Tibial nerve (tissue), 4 donors: ENCODE measurements at regions not wholly inside any gene's neighbourhood (a gene's known extent, or its start where the extent isn't known, plus 50 kb on each side); places are given as distances from the start of the nearest gene placed in this dataset.

ENCODE experiments used
- DNase-seq, 2 donors: peaks; one replicate each; pipeline ENCODE4 v3.0.0-alpha.2; 2019; ENCODE audit warnings: low spot score in 2 of 2
- H3K27ac ChIP-seq, 4 donors: fragments of 200-600 bp; sonication (generic) in 3 of 4; one replicate each; pipeline ENCODE4 v1.5.1; 2017 to 2019; ENCODE audit warnings: mild to moderate bottlenecking in 1 of 4
- H3K27me3 ChIP-seq, 2 donors: fragments of 200-600 bp; sonication (generic) in 1 of 2; one replicate each; pipeline versions ENCODE4 v1.5.1 to v1.6.0; 2017 to 2019
- H3K36me3 ChIP-seq, 3 donors: fragments of 200-600 bp; sonication (generic); one replicate each; pipeline ENCODE4 v1.5.1; 2018 to 2019
- H3K4me1 ChIP-seq, 4 donors: fragments of 200-600 bp; sonication (generic) in 3 of 4; one replicate each; pipeline ENCODE4 v1.5.1; 2017 to 2019
- H3K4me3 ChIP-seq, 4 donors: fragments of 200-600 bp; sonication (generic) in 3 of 4; one replicate each; pipeline ENCODE4 v1.5.1; 2017 to 2019; ENCODE audit warnings: mild to moderate bottlenecking in 1 of 4, moderate library complexity in 1 of 4
- H3K9me3 ChIP-seq, 4 donors: fragments of 200-600 bp; sonication (generic) in 3 of 4; one replicate each; pipeline ENCODE4 v1.5.1; 2017 to 2019
- CTCF ChIP-seq, 5 experiments: fragments of 200-600 bp in 3 of 5; fragments of 450-650 bp in 2 of 5; sonication (generic) in 3 of 5; IDR thresholded peaks; one replicate each; pipeline ENCODE4 v1.5.1; 2016 to 2019; ENCODE audit warnings: antibody characterized with exemption in 5 of 5, mild to moderate bottlenecking in 3 of 5, moderate library complexity in 2 of 5
- EP300 ChIP-seq, 2 donors: sonication (generic); formaldehyde crosslinking; IDR thresholded peaks; one replicate each; pipeline ENCODE4 v1.6.1; 2017; ENCODE audit warnings: antibody characterized with exemption in 2 of 2, mild to moderate bottlenecking in 1 of 2
- POLR2A ChIP-seq, 2 donors: fragments of 450-650 bp; IDR thresholded peaks; one replicate each; pipeline ENCODE4 v1.6.1; 2017; ENCODE audit warnings: antibody characterized with exemption in 2 of 2, mild to moderate bottlenecking in 2 of 2, moderate library complexity in 2 of 2
- WGBS, 2 donors: methylation state at CpG; one replicate each; pipeline ENCODE4 v1.1.5; 2018; 5-methylcytosine and 5-hydroxymethylcytosine counted together

- H3K27me3 ChIP-seq, result no peaks in the 10 kb centered on the region
- no peak for TF ChIP-seq CTCF (IDR thresholded peaks at IDR 0.05)
- no peak for TF ChIP-seq POLR2A (IDR thresholded peaks at IDR 0.05)
- no peaks in the 10 kb centered on the region for H3K9me3 ChIP-seq
- H3K36me3 ChIP-seq, result no peaks in the 10 kb centered on the region
- no peak overlapping the region for H3K4me3 ChIP-seq
- WGBS, 2 donors, result 87 to 89% methylated on average over 1 of the region's 1 CpG
- no peak overlapping the region for H3K27ac ChIP-seq
- DNase-seq, result no peak
- H3K4me1 ChIP-seq, result no peaks in the 10 kb centered on the region
Observed at GRCh38 chr4:104629601-104630000, 134.9 kb upstream of the CXXC4 start.

- WGBS, 2 donors, result 49 to 56% methylated on average over 1 of the region's 1 CpG
- Histone ChIP-seq H3K36me3 (no peaks in the 10 kb centered on the region), H3K27ac (no peak overlapping the region), H3K27me3 (no peaks in the 10 kb centered on the region), H3K4me1 (no peaks in the 10 kb centered on the region), H3K4me3 (no peak overlapping the region), H3K9me3 (no peaks in the 10 kb centered on the region)
- no peak for TF ChIP-seq CTCF (IDR thresholded peaks at IDR 0.05)
- DNase-seq, result no peak
Observed at GRCh38 chr4:104630272-104630671, 135.6 kb upstream of the CXXC4 start.

GRCh38 chr4:104631000-104631399 is 136.3 kb upstream of the CXXC4 start:
- no peak overlapping the region for H3K4me3 ChIP-seq

GRCh38 chr4:104641418-104641817 is 146.7 kb upstream of the CXXC4 start:
- Histone ChIP-seq H3K9me3 (no peaks in the 10 kb centered on the region), H3K4me1 (no peaks in the 10 kb centered on the region), H3K27me3 (no peaks in the 10 kb centered on the region), H3K27ac (no peak overlapping the region), H3K4me3 (no peak overlapping the region), H3K36me3 (no peaks in the 10 kb centered on the region)
- DNase-seq, result no peak
- WGBS, 2 donors, result 46 to 47% methylated on average over 3 of the region's 3 CpGs
- TF ChIP-seq EP300 (IDR thresholded peaks at IDR 0.05) (no peak), CTCF (IDR thresholded peaks at IDR 0.05) (no peak), POLR2A (IDR thresholded peaks at IDR 0.05) (no peak)

More at GRCh38 chr4:104631000-104631399, 136.3 kb upstream of the CXXC4 start:
- Histone ChIP-seq H3K27me3 (no peaks in the 10 kb centered on the region), H3K4me1 (no peaks in the 10 kb centered on the region), H3K27ac (no peak overlapping the region), H3K9me3 (no peaks in the 10 kb centered on the region), H3K36me3 (no peaks in the 10 kb centered on the region)
- no peak for TF ChIP-seq EP300 (IDR thresholded peaks at IDR 0.05)
- TF ChIP-seq POLR2A (IDR thresholded peaks at IDR 0.05), result no peak
- TF ChIP-seq CTCF (IDR thresholded peaks at IDR 0.05), result no peak
- 91 to 94% methylated on average over 1 of the region's 1 CpG for WGBS, 2 donors
- DNase-seq, result no peak

- 57 to 65% methylated on average over 3 of the region's 3 CpGs for WGBS, 2 donors
- no peak overlapping the region for H3K4me3 ChIP-seq
- no peaks in the 10 kb centered on the region for H3K9me3 ChIP-seq
- H3K4me1 ChIP-seq, result no peaks in the 10 kb centered on the region
- TF ChIP-seq CTCF (IDR thresholded peaks at IDR 0.05) (no peak), POLR2A (IDR thresholded peaks at IDR 0.05) (no peak), EP300 (IDR thresholded peaks at IDR 0.05) (no peak)
- no peaks in the 10 kb centered on the region for H3K36me3 ChIP-seq
- no peak for DNase-seq
- H3K27me3 ChIP-seq, result no peaks in the 10 kb centered on the region
- H3K27ac ChIP-seq, result no peak overlapping the region
Observed at GRCh38 chr4:104642521-104642920, 147.8 kb upstream of the CXXC4 start.
